ENCODE measurements at regions not wholly inside any gene's neighbourhood (a gene's known extent, or its start where the extent isn't known, plus 50 kb on each side); places are given as distances from the start of the nearest gene placed in this dataset.

DNA sequence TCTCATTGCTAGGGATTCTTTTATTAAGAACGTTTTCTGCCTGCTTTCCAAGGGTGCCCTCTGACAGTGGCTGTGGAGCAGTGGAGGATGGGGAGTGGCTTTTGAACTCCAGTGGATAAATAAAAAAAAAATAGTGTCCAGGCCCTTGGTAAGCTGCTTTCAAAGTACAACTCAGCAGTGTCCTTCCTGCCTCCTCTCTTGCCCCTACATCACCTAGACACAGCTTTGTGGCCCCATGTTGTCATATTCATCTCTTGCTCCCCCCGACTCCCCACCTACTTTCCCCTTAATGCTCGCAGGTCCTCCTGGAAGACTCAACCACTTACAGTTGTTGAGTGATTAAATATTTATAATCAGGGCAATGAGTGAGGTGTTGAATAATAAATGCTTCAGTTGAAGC lies 880.9 kb downstream of the BCL11B start:
- Histone ChIP-seq H3K27me3 (no peaks in the 10 kb centered on the region), H3K9me3 (no peaks in the 10 kb centered on the region), H3K36me3 (no peaks in the 10 kb centered on the region), H3K4me3 (replicated peaks in 1 of 3) (no peak overlapping the region), H3K27ac (no peak overlapping the region), H3K4me1 (no peaks in the 10 kb centered on the region)
- intact Hi-C loops (cut with DNase I) = no loop called here
- WGBS, 2 donors = 81 to 88% methylated on average over 3 of the region's 3 CpGs
- TF ChIP-seq CTCF (IDR thresholded peaks at IDR 0.05) = no peak
- TF ChIP-seq POLR2A (IDR thresholded peaks at IDR 0.05) = no peak
- no peak for DNase-seq

DNA sequence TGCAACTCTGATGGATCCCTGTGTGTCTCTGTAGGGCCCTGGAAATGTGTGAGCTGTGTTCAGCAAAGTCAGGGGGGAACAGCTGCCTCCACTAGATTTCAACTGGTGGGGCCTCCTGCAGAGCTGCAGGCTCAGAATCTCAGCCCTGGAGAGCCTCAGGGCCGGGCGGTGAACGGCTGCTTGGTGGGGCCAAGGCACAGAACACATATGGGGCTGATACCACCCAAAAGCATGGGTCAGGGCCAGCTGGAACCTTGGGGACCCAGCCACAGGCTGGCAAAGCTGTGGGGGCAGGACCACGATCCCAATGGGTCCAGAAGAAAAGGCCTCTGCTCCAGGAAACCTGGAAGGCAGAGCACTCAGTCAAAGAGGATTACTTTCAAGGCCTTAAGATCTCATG lies 878.5 kb downstream of the BCL11B start:
- Histone ChIP-seq H3K9me3 (no peaks in the 10 kb centered on the region), H3K27me3 (no peaks in the 10 kb centered on the region), H3K4me1 (no peaks in the 10 kb centered on the region), H3K27ac (no peak overlapping the region), H3K4me3 (replicated peaks in 1 of 3) (no peak overlapping the region), H3K36me3 (no peaks in the 10 kb centered on the region)
- intact Hi-C loops (cut with DNase I) = no loop called here
- no peak for DNase-seq
- TF ChIP-seq CTCF (IDR thresholded peaks at IDR 0.05) = no peak
- TF ChIP-seq POLR2A (IDR thresholded peaks at IDR 0.05) = no peak
- WGBS, 2 donors = 73 to 80% methylated on average over 1 to 3 of the region's 4 CpGs

- intact Hi-C loops (cut with DNase I) = loop anchor here (10.0 kb wide), 1 partner anchor 1060 kb away; no protein-coding TSS in a partner anchor
- Histone ChIP-seq H3K9me3 (no peaks in the 10 kb centered on the region), H3K4me1 (no peaks in the 10 kb centered on the region), H3K27ac (no peak overlapping the region), H3K27me3 (no peaks in the 10 kb centered on the region), H3K36me3 (no peaks in the 10 kb centered on the region), H3K4me3 (replicated peaks in 1 of 3) (no peak overlapping the region)
- TF ChIP-seq CTCF (IDR thresholded peaks at IDR 0.05) (no peak), POLR2A (IDR thresholded peaks at IDR 0.05) (no peak)
- DNase-seq = no peak
Observed at GRCh38 chr14:98404811-98405210, 867.2 kb downstream of the BCL11B start.

DNA sequence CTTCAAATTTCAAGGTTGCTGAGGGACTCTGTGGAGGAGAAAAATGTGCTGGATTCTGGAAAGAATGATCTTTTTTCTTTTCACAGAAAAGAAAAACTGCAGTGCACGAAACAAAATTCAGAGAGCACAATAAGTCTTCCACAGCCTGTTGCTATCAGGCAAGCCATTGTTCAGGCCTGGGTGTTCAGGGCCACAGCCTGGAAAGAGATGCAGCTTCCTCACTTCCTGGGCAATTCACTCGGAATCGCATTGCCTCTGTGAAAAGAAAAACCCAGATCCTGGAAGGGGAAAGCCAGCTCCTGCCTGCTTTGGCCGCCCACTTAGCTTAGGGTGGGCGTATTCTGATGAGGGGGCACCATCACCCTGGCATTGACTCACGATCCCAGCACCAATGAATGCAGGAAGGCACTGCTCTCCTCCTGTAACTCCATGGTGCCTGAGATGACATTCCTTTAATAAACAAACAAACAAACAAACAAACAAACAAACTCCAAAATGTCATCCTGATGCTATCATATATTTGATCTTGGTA lies 863.9 kb downstream of the BCL11B start:
- no peak overlapping the region for H3K27ac ChIP-seq
- no peaks in the 10 kb centered on the region for H3K27me3 ChIP-seq
- H3K36me3 ChIP-seq = no peaks in the 10 kb centered on the region
- H3K9me3 ChIP-seq = no peaks in the 10 kb centered on the region
- H3K4me3 ChIP-seq (replicated peaks in 1 of 3) = no peak overlapping the region
- intact Hi-C loops (cut with DNase I) = loop anchor here (10.0 kb wide), 1 partner anchor 1063 kb away; no protein-coding TSS in a partner anchor
- 62 to 71% methylated on average over 6 of the region's 6 CpGs for WGBS, 2 donors
- H3K4me1 ChIP-seq = no peaks in the 10 kb centered on the region
- DNase-seq = no peak
- TF ChIP-seq CTCF (IDR thresholded peaks at IDR 0.05) (no peak), POLR2A (IDR thresholded peaks at IDR 0.05) (no peak)

DNA sequence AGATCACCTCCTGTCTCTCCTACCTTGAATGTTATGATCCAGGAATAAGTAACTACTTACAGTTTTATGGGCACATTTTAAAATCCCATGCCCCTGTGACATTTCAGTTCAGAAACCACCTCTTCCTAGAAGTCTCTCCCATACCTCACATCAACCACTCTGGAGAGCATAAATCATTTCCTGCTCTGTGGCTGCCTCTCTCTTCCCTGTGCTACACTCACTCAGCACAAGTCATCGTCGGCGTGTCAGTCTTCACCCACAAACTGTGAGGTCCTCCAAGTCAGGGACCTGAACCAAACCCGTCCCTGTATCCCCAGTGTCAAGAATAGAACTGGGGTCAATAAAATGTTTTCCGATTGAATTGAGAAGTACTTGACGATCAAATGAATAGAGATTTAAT lies 863.3 kb downstream of the BCL11B start:
- 86 to 88% methylated on average over 6 of the region's 6 CpGs for WGBS, 2 donors
- intact Hi-C loops (cut with DNase I) = loop anchor here (10.0 kb wide), 1 partner anchor 1064 kb away; no protein-coding TSS in a partner anchor

More for the DNA sequence above, 863.3 kb downstream of the BCL11B start:
- no peaks in the 10 kb centered on the region for H3K27me3 ChIP-seq
- no peak for DNase-seq
- no peaks in the 10 kb centered on the region for H3K4me1 ChIP-seq
- no peak overlapping the region for H3K27ac ChIP-seq
- H3K9me3 ChIP-seq = no peaks in the 10 kb centered on the region
- H3K36me3 ChIP-seq = no peaks in the 10 kb centered on the region
- no peak overlapping the region for H3K4me3 ChIP-seq (replicated peaks in 1 of 3)
- TF ChIP-seq POLR2A (IDR thresholded peaks at IDR 0.05) = no peak
- TF ChIP-seq CTCF (IDR thresholded peaks at IDR 0.05) = no peak
